ENCODE measurements at regions not wholly inside any gene's neighbourhood (a gene's known extent, or its start where the extent isn't known, plus 50 kb on each side); places are given as distances from the start of the nearest gene placed in this dataset.

DNA sequence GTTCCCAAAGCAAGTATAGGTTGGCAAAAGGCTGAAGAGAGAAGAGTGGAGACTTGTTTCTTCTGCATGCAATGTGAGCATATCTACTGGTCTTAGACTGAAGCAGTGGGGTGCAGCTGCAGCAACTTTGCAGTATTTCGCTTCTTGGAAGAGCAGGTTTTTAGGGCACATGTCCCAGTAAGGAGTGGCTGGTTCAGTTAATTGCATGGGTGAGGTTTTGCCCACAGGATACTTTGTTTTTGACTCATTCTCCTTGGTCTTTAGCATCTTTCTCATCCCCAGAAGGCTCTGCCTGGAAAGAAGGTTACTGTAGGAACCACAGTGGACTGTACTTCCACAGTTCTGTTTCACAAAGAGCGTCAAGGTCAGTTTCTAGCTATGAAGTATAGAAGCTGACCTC is 68.0 kb upstream of the NR3C2 start:
- DNase-seq (ENCODE audit: low read depth, low spot score), result no peak
- ChIA-PET CTCF (no interaction called here), POLR2A (no interaction called here)
- TF ChIP-seq, protein P1, sequence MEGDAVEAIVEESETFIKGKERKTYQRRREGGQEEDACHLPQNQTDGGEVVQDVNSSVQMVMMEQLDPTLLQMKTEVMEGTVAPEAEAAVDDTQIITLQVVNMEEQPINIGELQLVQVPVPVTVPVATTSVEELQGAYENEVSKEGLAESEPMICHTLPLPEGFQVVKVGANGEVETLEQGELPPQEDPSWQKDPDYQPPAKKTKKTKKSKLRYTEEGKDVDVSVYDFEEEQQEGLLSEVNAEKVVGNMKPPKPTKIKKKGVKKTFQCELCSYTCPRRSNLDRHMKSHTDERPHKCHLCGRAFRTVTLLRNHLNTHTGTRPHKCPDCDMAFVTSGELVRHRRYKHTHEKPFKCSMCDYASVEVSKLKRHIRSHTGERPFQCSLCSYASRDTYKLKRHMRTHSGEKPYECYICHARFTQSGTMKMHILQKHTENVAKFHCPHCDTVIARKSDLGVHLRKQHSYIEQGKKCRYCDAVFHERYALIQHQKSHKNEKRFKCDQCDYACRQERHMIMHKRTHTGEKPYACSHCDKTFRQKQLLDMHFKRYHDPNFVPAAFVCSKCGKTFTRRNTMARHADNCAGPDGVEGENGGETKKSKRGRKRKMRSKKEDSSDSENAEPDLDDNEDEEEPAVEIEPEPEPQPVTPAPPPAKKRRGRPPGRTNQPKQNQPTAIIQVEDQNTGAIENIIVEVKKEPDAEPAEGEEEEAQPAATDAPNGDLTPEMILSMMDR (IDR thresholded peaks at IDR 0.05; ENCODE audit: insufficient read depth, low read length, missing control alignments), result no peak
- no peak overlapping the region for H3K4me3 ChIP-seq (ENCODE audit: low read depth, low read length)

DNA sequence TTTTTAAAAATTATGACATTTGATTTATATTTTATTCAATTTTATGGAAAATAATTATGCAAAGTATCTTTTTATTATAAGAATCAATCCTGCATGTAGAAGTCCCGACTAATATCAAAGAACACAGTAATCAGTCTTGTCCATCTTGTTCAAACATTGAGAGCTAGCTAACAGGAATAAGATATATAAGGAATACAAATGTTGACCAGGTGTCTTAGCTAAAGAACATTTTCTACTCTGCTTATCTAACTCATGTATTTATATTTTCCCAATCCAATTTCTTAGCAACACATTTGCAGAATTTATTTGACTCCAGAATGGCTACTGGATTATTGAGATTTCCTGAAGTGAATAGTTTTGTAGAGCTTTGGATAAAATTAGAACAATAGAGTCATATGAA is 61.5 kb upstream of the NR3C2 start:
- no peak overlapping the region for H3K4me3 ChIP-seq (ENCODE audit: low read depth, low read length)
- ChIA-PET POLR2A (no interaction called here), CTCF (no interaction called here)
- TF ChIP-seq, protein P1 (IDR thresholded peaks at IDR 0.05; ENCODE audit: insufficient read depth, low read length, missing control alignments), result no peak
- DNase-seq (ENCODE audit: low read depth, low spot score), result no peak

DNA sequence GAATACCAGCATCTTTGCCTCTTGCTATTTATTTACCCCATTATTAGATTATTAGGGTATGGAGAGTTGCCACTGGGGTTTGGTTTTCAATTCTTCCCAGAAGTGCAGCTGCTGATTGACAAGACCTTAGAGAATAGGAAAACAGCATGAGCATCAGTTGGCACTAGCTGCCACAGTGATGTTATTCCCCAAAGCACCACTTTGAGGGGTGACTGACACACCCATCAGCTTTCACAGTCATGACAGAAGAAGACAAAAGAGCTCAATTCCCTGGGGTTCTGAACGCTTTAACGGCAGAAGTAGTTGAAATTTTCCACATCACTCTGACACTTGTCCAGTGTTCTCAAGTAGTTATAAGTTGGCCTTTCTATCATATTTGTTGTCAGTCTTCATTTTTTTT is 55.0 kb upstream of the NR3C2 start:
- TF ChIP-seq, protein P1 (IDR thresholded peaks at IDR 0.05; ENCODE audit: insufficient read depth, low read length, missing control alignments), result no peak
- CTCF ChIA-PET, result no interaction called here

DNA sequence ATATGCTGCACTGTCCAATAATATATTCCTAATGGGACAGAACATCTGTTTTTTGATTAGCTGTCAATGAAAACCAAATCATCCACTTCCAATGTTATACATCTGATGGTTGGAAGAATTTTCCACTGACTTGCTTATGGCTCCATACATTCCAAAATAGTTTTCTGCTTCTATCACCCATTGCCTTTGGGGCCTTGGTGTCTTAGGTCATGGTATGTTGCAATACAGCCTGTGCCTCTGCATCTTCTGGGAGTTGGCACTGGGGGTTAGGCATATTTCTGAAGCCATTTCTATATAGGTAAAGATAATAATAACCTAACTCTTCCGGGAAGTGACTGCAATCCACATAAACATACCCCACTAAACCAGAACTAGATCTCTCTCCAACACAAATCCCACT is 53.2 kb upstream of the NR3C2 start:
- H3K4me3 ChIP-seq (ENCODE audit: low read depth, low read length), result no peak overlapping the region
- ChIA-PET CTCF (no interaction called here), POLR2A (no interaction called here)
- TF ChIP-seq, protein P1 (IDR thresholded peaks at IDR 0.05; ENCODE audit: insufficient read depth, low read length, missing control alignments), result no peak
- no peak for DNase-seq (ENCODE audit: low read depth, low spot score)

More for the DNA sequence above, 55.0 kb upstream of the NR3C2 start:
- no peak for DNase-seq (ENCODE audit: low read depth, low spot score)
- H3K4me3 ChIP-seq (ENCODE audit: low read depth, low read length), result no peak overlapping the region
- POLR2A ChIA-PET, result no interaction called here
